SU-DHL-6 (cell line): ENCODE measurements at regions not wholly inside any gene's neighbourhood (a gene's known extent, or its start where the extent isn't known, plus 50 kb on each side); places are given as distances from the start of the nearest gene placed in this dataset.

Source experiments
- H2AFZ ChIP-seq: fragments of 200-600 bp; sonication (generic); 2 replicates; pipeline ENCODE4 v1.6.1; 2014; ENCODE audit warnings: low read depth, mild to moderate bottlenecking, moderate library complexity, mixed read lengths, antibody characterized with exemption, low read length; ENCODE audit not compliant: severe bottlenecking
- H3F3A ChIP-seq: fragments of 200-600 bp; shearing (Covaris generic); 2 replicates; pipeline ENCODE4 v1.6.0; 2016; ENCODE audit warnings: antibody characterized with exemption, mild to moderate bottlenecking; ENCODE audit not compliant: insufficient read depth
- H3K27ac ChIP-seq: fragments of 200-600 bp; sonication (generic); 2 replicates; pipeline ENCODE4 v1.5.1; 2016; ENCODE audit warnings: low read depth, mild to moderate bottlenecking, low read length, moderate library complexity, mixed read lengths
- H3K27me3 ChIP-seq: fragments of 200-600 bp; sonication (generic), shearing (Covaris generic); 2 replicates; pipeline ENCODE4 v1.6.0; 2014; ENCODE audit warnings: mild to moderate bottlenecking, low read length
- H3K36me3 ChIP-seq: fragments of 200-600 bp; sonication (generic); 2 replicates; pipeline ENCODE4 v1.6.1; 2014; ENCODE audit warnings: mild to moderate bottlenecking, low read length, mixed read lengths
- H3K4me2 ChIP-seq: fragments of 300-600, 200-600 bp; shearing (Covaris generic), sonication (generic); 2 replicates; pipeline ENCODE4 v1.6.0; 2014; ENCODE audit warnings: low read length, low read depth, mild to moderate bottlenecking; ENCODE audit not compliant: poor library complexity, severe bottlenecking
- H3K4me3 ChIP-seq: fragments of 200-600 bp; sonication (generic); 2 replicates; pipeline ENCODE4 v1.5.1; 2014; ENCODE audit warnings: antibody characterized with exemption, low read length, mild to moderate bottlenecking, mixed read lengths; ENCODE audit not compliant: insufficient read depth, poor library complexity, severe bottlenecking
- H3K79me2 ChIP-seq: fragments of 200-600 bp; sonication (generic); 2 replicates; pipeline ENCODE4 v1.6.1; 2014; ENCODE audit warnings: mild to moderate bottlenecking, low read length, moderate library complexity; ENCODE audit not compliant: insufficient read depth
- H3K9ac ChIP-seq: fragments of 200-600 bp; sonication (generic); 2 replicates; pipeline ENCODE4 v1.7.0; 2014; ENCODE audit warnings: mild to moderate bottlenecking, low read length
- H3K9me2 ChIP-seq: fragments of 200-600 bp; sonication (generic); replicated peaks from 2 replicates; pipeline ENCODE4 v1.6.1; 2014; ENCODE audit warnings: low read length; ENCODE audit not compliant: insufficient read depth
- H3K9me3 ChIP-seq: fragments of 200-600 bp; sonication (generic); 2 replicates; pipeline ENCODE4 v1.6.1; 2014; ENCODE audit warnings: low read length, mixed read lengths; ENCODE audit not compliant: insufficient read depth
- H4K20me1 ChIP-seq: fragments of 200-600 bp; sonication (generic); 2 replicates; pipeline ENCODE4 v1.6.1; 2014; ENCODE audit warnings: low read depth, mild to moderate bottlenecking, antibody characterized with exemption, low read length, moderate library complexity, mixed read lengths
- CTCF ChIP-seq: fragments of 200-600 bp; sonication (generic); IDR thresholded peaks from one replicate; pipeline ENCODE4 v1.5.1; 2017; ENCODE audit warnings: antibody characterized with exemption, mild to moderate bottlenecking, low read length, moderate library complexity; ENCODE audit not compliant: insufficient read depth, poor library complexity, severe bottlenecking
- EZH2phosphoT487 ChIP-seq: fragments of 200-600 bp; sonication (generic), shearing (Covaris generic); conservative IDR thresholded peaks from 2 replicates; pipeline ENCODE4 v1.6.1; 2018; ENCODE audit warnings: mild to moderate bottlenecking, antibody characterized with exemption, low read length, moderate library complexity, mixed read lengths

GRCh38 chr22:27514601-27515523 lies 286.7 kb downstream of the MN1 start:
- Histone ChIP-seq H3K9me2 (no peaks in the 10 kb centered on the region), H3K79me2 (no peaks in the 10 kb centered on the region), H3K9me3 (no peaks in the 10 kb centered on the region), H3F3A (no peaks in the 10 kb centered on the region), H3K27me3 (no peaks in the 10 kb centered on the region), H3K27ac (no peak overlapping the region), H2AFZ (no peak overlapping the region), H3K4me3 (no peak overlapping the region), H3K36me3 (no peaks in the 10 kb centered on the region), H4K20me1 (no peaks in the 10 kb centered on the region), H3K9ac (no peak overlapping the region), H3K4me2 (no peak overlapping the region)
- TF ChIP-seq CTCF: no peak
- no peak for TF ChIP-seq EZH2phosphoT487

- Histone ChIP-seq H3K36me3 (no peaks in the 10 kb centered on the region), H3K27ac (no peak overlapping the region), H2AFZ (no peak overlapping the region), H4K20me1 (no peaks in the 10 kb centered on the region), H3K9ac (no peak overlapping the region), H3F3A (no peaks in the 10 kb centered on the region), H3K4me2 (no peak overlapping the region), H3K27me3 (no peaks in the 10 kb centered on the region), H3K4me3 (no peak overlapping the region), H3K79me2 (no peaks in the 10 kb centered on the region), H3K9me3 (no peaks in the 10 kb centered on the region), H3K9me2 (no peaks in the 10 kb centered on the region)
- TF ChIP-seq CTCF (no peak), EZH2phosphoT487 (no peak)
Observed at GRCh38 chr22:27517361-27518155, 284.0 kb downstream of the MN1 start.

- H3K9me3 ChIP-seq: no peaks in the 10 kb centered on the region
- no peak overlapping the region for H3K27ac ChIP-seq
- H3K9ac ChIP-seq: no peak overlapping the region
- H3K9me2 ChIP-seq: no peaks in the 10 kb centered on the region
- H3K79me2 ChIP-seq: no peaks in the 10 kb centered on the region
- no peaks in the 10 kb centered on the region for H3K27me3 ChIP-seq
- no peaks in the 10 kb centered on the region for H3K36me3 ChIP-seq
- H4K20me1 ChIP-seq: no peaks in the 10 kb centered on the region
- no peak overlapping the region for H2AFZ ChIP-seq
- no peak overlapping the region for H3K4me2 ChIP-seq
- no peak for TF ChIP-seq CTCF
- no peak for TF ChIP-seq EZH2phosphoT487
- no peak overlapping the region for H3K4me3 ChIP-seq
- no peaks in the 10 kb centered on the region for H3F3A ChIP-seq
Observed at GRCh38 chr22:27518531-27519340, 282.8 kb downstream of the MN1 start.
